HG03520 (cell line): ENCODE measurements at regions not wholly inside any gene's neighbourhood (a gene's known extent, or its start where the extent isn't known, plus 50 kb on each side); places are given as distances from the start of the nearest gene placed in this dataset.

ENCODE experiments used
- ATAC-seq: cut with Tn5 transposase; IDR thresholded peaks from one replicate; pipeline ENCODE4 v1.9.1; 2021; ENCODE audit warnings: mild to moderate bottlenecking, moderate library complexity; ENCODE audit not compliant: unreplicated experiment

DNA sequence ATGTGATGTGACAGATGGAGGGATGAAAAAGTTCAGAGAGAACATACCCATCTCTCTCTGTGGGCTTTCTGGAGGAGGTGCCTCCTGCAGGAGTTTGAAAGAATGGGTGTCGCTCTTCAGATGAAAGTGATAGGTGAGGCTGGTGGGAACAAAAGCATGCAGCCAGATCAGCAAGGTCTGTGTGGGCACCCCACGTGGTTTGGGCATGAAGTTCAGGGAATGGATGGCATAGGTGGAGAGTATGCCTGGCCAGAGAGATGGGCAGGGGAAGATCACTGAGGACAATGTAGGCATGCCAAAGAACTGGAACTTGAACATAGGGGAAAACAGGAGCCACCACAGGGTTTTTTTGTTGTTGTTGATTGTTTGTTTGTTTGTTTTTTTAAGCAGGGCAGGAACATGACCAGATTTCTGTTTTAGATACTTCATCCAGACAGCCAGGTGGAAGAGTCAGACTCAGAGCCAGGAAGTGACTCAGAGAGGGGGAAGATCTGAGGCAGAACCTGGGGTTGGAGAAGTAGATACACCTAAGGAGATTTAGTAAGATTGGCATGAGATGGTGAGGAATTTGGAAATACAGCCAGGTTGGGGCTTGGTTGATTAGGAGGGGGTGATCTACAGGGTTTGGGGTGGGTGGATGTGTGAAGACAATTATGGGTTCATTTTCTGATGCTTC is 64.8 kb upstream of the CLSTN2 start:
- no peak for ATAC-seq

DNA sequence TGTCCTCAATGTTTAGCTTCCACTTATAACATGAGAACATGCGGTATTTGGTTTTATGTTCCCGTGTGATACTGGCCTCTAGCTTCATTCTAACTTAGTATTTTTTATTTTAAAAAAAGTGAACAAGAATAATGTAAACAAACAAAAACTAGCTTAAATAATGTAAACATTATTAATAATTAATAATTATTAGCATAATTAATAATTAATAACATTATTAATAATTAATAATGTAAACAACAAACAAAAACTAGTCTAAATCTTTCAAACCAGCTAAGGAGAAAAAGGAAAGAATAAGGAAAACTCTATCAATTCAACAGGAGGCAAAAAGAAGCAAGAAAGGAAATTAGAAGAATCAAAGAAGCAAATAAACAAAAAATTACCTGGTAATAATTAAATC is 66.2 kb upstream of the CLSTN2 start:
- ATAC-seq, result no peak

DNA sequence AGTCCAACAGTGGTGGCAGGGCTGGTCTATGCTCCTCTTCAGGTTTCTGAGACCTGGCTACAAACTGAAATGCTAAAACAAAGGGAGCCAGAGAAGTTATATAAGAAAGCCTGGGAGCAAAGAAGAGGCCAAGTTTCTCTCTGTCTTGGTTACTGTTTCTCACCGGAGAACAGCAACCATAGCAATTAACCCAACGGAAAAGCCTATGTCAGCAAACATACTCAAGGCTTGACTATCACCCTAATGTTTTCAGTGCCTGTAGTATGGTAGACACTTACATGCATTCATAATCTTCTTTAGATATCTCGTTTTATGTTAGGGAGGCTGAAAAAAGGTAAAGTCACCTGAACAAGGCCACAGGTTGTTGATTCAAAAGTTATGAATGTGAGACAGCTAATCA is 86.3 kb upstream of the CLSTN2 start:
- ATAC-seq, result no peak

DNA sequence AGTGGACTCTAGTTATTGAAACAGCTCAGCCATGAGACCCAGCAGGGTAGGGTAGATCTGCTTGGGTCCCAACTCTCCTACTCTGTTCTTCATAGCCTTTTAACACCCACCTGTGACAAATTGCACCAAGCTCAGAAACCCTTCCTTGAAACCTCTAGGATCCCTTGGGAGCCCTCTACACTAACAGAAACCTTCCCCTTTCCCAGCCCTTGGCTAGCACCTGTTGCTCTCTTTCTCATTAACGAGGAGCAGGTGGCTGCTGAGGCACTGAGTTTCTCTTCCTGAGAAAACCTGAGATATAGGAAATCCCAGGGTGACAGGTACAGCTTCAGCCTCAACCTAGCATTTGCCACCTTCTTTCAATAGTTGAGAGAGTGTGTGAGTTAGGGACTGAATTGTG is 88.3 kb upstream of the CLSTN2 start:
- no peak for ATAC-seq

DNA sequence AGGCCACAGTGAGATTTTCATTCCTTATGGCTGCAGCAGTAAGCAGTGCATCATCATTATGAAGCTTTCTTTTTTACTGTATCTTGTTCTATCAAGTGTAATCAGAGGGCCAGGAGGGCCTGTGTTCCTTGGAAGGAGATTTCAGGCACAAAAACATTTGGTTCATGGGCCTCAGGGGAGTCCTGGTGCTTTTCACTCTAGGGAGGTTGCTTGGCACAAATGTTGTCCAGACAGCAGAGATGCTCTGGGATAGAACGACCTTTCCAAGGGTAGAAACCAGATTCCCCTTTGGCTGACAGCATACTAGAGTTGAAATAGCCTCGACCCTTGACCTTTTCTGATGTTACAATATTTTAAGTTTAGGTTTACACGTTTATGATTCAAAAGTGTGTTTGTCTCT is 95.3 kb upstream of the CLSTN2 start:
- no peak for ATAC-seq

DNA sequence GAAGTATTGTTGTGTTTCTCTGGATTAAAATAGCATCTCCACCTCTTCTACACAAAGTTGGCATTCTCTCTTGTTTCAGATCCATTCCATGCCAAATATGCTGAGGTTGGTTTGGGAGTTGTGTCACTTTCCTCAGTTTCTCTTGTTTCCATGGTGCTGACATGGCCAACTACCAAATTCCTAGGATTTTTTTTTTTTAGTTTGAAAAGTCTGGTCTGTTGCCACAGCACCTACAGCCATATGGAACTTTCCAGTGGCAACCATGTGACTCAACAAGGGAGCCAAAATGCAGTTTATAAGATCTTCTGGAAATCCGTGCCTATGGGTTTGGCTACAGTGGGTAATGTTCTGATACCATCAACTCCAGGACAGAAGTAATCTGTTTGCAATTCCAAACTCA is 96.0 kb upstream of the CLSTN2 start:
- no peak for ATAC-seq

DNA sequence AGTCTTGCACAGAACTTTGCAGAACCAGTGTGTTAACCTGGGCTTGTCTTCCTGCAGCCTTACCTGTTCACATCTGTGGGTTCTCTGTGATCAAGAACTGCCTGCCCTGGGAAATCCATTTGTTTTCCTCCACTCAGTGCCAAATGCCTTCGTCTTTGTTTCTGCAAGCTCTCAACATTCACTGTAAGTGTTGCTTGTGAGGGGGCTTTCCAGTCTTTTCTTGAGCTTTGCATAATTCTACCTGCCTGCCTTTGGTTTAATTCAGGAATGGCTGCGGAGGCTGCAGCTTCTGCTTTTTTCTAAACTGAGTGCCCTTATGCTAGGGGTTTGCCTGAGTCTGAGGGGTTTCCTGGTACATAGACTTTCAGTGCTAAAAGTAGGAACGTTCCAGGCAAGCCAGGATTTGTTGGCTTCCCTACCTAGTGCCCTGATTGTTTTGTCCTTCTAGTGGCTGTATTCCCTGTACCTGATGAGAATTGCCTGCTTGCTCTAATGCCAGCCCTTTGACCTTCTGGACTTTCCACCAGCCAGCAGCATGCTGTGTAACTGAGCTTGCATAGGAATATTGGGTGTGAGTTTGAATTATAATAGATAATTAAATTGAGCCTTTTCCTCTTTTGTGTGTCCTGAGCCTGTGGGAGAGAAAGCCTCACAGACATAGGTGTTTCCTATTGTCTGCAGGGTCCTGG is 96.6 kb upstream of the CLSTN2 start:
- ATAC-seq, result no peak

DNA sequence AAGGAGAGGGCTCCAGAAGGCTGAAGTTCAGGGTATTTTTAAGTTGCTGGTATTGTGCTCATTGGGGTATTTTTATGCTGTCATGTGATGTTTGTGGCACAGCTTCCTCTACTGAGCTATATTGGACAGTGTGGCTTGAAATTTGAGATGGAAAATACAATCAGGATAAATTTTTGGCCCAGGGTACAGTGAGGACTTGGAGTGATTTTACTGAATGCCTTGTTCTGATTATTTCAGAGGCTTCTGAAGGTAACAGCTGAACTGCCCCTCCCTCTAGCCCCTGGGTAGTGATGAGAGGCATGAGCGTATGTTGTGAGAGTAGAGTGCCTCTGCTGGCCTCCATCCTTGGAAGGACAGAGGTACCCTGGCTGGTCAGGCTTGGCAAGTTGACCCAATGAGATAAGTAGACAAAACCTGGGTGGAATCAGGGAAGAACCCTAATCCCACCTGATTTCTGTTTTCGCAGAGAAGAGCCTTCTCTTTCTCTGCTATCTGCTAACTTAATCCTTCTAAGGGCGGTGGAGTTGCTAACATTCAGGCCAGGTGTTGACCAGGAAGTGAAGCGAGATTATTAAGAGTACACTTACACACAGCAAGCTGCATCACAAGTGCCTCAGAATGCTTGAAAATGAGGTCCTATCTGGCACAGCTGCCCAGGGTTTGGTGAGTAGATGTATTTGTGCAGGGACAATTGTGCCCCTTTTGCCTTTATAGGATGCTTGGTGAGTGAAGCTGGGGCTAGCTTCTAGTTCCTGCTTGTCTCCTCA is 98.1 kb upstream of the CLSTN2 start:
- no peak for ATAC-seq

DNA sequence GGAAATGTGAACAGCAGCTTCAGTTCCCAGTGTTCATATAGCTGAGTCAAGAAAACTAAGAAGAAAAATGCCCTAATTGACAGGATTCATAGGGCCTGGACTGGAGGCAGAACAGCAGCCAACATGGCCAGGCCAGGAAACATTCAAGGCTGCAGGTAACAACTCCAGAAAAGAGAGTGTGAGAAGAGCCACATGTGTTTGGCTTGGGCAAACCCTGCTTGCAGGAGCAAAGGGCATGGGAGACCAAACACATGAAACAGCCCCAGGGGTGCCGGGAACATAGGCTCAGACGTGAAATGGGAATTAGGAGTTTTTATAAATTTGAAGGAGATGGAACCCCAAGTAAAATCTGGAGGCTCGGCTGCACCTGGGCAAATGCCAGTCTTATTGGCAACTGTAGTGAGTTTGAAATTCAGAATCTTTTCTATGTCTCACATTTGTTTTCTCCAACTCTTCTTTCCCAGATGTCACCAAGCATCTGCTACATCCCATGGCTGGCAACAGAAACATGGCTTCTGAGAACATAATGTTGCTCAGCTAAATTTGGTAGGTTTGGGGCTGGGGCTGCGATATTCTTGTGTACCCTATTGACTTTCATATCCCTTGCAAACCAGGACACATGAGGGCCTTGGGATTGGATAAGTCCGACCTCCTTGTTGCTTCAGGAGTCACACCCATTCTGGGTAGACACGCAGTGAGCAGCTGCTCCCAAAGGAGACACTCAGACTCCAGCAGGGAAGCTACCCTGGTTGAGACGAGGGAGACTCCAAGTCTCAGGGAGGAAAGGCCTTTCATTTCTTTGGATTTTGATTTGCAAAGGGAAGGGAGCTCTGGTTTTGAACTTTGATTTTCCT is 98.9 kb upstream of the CLSTN2 start:
- no peak for ATAC-seq

DNA sequence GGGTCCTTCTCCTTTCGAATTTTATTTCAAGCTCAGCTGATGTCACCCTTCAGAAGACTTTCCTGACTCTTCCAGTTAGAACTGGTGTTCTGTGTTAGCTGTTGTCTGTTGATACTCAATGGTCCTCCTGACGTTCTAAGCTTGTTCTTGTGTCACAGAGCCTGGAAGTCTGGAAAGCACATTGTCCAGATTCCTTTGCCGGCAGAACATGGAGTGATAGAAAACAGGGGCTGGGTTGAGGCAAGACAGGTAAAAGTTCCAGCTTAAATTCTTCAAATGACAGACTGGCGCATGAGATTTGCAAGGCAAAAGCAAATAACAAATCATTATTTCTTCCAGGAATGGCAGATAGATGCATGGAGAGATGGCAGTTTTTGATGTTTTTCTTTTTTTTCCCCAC is 102.0 kb upstream of the CLSTN2 start:
- ATAC-seq, result no peak

DNA sequence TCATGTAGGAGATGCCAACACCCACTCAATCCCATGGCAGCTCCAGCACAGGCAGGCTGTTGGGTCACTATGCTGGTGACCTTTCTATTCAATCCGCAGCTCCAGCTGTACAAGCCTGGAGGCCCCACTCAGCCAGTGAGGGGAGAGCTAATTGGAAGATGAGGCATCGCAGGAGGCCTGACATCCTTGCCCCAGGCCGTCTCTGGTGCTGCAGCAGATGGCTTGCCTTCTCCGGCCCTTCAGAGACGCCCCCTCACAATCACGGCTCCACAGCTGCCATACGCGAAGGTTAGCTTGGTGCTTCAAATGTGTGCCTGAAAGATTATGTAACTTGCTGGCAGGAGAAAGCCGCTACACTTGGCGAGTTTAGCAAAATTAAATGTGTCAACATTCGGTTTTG is 104.2 kb upstream of the CLSTN2 start:
- ATAC-seq, result no peak

DNA sequence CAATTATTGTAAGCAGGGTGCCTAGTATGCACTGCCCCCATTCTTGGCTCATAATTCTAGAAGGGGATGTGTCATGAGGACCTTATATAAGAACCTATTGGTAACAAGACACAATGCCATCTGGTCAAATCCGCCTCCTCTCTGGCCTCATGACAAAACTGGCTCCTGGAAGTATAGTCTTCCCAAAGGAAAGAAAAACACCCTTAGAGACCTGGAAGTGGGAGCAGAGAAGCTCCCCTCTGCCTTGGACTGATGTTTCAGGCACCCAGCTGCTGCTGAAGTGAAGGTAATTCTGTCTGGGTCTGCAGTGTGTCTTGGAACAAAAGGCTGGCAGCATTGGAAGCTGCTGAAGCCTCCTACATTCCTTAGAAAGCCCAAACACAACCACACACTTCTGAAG is 107.2 kb upstream of the CLSTN2 start:
- no peak for ATAC-seq

DNA sequence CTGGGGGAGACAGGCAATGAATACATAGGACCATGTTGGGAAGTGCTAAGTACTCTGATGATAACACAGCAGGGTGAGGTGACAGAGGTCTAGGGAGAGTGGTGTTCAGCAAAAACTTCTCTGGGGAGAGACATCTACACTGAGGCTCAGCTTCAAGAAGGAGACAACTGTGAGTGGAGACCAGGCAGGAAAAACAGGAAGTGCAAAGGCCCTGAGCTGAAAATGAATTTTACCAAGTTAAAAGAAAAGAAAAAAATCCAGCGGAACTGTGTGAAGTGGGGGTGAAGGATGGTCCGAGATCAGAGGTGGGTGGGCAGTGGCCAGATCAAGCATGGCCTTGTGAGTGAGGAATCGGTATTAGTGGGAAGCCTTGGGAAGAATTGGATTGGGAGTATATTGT is 110.1 kb upstream of the CLSTN2 start:
- no peak for ATAC-seq

DNA sequence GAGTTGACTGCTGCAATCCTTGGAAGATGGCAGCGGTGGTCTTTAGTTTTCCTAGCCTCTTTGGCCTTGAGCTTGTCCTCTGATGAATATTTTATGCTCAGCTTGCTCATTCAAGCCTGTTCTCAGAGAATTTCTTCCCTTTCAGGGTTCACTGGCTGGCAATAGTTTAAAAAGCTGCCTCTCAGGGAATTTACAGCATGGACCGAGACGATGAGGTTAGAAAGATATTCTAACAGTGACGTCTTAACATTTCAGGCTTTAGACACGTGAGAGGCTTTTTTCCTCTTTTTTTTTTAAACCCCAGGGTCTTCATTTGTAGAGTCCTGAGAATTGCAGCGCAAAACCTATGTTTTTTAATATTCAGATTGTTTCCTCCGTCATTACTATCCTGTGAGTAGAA is 120.3 kb upstream of the CLSTN2 start:
- no peak for ATAC-seq

DNA sequence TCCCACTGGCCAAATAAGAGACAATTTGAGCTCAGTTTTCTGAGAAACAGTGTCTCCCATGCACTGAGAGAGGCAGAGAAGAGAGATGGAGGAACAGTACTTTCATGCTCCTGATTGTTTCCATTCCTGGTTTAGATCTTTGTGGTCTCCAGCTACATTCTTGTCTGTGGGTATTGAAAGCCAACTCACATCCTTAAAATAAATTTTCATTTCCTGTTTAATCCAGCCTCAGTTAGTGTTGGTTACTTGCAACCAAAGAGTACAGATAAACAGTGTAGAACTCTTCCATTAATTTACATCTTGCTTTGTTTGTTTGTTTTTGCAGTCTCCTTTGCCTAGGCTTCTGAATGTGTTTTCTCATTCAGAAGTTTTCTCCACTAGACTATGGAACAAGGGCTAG is 123.7 kb upstream of the CLSTN2 start:
- no peak for ATAC-seq

DNA sequence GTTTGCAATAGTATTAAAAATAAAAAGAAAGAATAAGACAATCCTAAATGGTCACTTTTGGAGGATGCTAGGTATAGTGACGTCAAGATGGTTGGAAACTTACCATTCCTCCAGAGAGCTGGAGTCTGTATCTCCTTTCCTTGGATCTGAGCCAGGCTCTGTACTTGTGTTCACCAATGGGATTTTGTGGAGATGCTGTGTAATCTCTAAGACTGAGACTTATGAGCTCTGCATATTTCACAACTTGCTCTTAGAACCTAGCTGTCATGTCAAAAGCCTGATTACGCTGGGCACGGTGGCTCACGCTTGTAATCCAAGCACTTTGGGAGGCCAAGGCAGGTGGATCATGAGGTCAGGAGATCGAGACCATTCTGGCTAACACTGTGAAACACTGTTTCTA is 126.8 kb upstream of the CLSTN2 start:
- no peak for ATAC-seq

DNA sequence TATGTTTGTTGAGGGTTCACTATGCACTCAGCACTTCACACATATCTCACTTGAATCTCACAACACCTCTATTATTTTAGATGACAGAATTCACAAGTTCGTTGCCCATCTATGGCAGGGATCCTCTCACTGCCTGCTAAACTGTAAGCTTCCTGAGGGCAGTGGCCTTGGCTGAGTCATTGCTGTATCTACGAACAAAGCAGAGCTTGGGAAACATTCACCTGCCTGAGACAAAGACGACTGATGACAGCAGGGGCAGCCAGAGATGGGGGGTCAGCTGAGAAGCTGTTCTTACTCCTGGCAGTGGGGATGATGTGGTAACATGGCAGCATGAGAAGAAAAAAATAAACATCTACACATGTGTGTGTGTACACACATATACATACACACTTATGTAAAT is 125.5 kb upstream of the NMNAT3 start:
- ATAC-seq, result no peak

DNA sequence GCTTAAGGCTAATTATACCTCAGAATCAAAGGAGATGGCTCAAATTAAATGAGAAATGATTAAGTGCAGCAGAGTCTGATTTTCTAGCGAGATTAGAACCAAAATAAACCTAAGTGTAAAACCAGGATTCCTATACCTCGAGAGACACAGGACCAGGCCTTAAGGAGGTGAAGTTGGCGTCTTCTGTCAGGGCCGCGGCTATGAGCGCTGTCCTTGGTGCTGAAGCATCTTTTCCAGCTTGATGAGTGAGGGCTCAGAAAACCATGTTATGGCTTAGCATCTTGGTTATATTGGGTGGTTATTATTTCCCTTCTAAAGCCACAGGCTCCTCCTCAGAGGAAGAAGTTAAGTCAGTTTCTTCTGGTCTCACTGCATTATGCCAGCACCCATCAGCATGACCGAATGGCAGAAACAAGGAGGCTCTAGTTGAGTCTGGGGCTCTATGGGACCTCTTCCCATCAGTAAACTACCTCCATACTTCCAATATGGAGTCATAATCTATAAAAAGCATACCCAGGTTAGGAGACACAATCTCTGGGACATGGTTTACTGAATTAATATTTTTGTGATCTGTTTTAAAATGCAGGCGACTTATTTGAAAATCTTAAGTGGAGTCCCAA is 120.1 kb upstream of the NMNAT3 start:
- ATAC-seq, result no peak

DNA sequence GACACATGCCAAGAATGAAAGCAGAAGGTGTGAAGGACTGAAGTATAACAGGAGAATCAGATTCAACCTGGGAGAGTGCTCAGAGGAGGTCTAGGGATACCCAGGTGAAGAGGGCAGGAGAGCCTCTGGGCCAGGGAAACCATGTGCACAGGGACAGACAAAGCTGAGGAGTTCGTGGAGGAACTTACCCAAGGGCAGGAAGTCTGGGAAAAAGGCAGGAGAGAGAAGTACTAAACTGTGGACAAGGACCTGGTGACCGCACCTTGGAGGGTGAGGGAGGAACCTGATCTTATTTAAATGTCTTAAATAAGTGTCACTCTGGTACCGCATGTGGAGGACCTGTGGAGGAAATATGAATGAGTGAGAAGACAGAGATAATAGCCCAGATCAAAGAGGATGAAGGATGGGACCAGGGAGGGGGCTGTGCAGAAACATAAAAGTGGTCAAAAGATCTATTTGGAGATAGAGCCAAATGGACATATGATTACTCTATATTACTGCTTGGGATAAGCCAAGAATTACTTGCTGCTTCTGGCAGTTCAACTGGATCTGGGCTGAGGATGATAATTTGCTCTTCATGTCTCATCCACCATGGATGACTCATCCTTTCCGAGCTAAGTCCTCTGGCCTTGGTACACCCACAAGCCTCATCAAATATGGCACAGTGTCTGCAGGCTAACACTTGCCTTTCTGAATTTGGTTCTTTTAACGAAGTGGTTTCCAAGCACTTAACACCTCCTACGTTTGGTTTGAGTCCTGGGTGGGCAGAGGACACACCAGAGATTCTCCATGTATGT is 116.9 kb upstream of the NMNAT3 start:
- ATAC-seq, result no peak

DNA sequence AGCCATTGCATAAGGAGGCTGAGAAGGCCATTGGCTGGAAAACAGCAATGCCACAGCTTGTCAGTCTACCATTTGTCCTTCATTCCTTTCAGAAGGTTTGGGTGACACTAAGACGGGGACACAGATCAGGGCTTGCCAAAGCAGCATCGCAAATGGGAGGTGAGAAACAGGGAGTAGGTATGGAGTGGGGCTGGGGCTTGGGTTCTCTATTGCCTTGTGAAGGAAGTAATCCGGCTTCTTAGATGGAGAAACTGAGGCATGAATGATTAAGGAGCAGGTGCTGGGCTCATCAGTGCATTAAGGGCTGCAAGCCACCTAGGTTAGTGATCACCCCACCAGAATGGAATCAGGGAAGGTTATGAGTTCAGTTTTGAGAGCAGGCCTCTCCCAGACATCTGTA is 115.6 kb upstream of the NMNAT3 start:
- ATAC-seq, result no peak
